Activated CD4-positive, CD25-positive, alpha-beta regulatory T cell (primary cell): ENCODE measurements at regions not wholly inside any gene's neighbourhood (a gene's known extent, or its start where the extent isn't known, plus 50 kb on each side); places are given as distances from the start of the nearest gene placed in this dataset.

ENCODE experiments used
- DNase-seq, 4 experiments: peaks; one replicate each; lab custom pipeline; 2025; lab: John Stamatoyannopoulos, UW

- no peak for DNase-seq
These were observed 72.3 kb upstream of the PDZRN3 start for GRCh38 chr3:73697020-73697419.

DNA sequence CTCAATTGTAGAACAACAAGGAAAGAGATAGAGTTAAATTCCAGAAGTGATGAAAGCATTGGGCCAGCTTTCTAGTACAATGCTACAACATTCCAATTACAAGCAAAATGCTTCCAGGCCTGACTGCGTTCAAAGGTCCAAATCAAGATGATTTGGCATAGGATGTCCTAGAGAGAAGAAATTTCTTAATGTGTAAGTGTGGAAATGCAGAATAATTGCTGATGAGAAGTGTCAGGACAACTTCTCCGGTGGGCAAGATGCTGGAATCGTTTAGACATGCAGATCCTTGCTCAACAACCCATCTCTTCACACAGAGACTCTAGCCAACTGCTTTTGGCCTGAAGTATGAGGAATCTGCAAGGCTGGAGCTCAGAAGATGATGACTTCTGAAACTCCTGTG lies 71.1 kb upstream of the PDZRN3 start:
- no peak for DNase-seq

GRCh38 chr3:73694983-73695757 lies 70.4 kb upstream of the PDZRN3 start:
- DNase-seq, result no peak

GRCh38 chr3:73687106-73688004 lies 62.6 kb upstream of the PDZRN3 start:
- DNase-seq, result no peak

- no peak for DNase-seq
These were observed 60.3 kb upstream of the PDZRN3 start for GRCh38 chr3:73685061-73685460.

DNA sequence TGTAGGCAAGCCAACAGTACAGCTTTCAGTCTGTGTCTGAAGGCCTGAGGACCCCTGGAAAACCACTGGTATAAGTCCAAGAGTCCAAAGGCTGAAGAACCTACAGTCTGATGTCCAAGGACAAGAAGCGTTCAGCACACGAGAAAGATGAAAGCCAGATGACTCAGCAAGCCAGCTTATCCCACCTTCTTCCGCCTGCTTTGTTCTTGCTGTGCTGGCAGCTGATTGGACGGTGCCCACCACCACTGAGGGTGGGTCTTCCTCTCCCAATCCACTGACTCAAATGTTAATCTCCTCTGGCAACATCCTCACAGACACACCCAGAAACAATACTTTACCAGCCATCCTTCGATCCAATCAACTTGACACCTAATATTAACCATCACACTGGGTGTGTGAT lies 59.0 kb upstream of the PDZRN3 start:
- DNase-seq, result no peak

GRCh38 chr3:73681610-73682009 lies 56.9 kb upstream of the PDZRN3 start:
- no peak for DNase-seq

- DNase-seq, result no peak
These were observed 56.5 kb upstream of the PDZRN3 start for GRCh38 chr3:73681198-73681597.

DNA sequence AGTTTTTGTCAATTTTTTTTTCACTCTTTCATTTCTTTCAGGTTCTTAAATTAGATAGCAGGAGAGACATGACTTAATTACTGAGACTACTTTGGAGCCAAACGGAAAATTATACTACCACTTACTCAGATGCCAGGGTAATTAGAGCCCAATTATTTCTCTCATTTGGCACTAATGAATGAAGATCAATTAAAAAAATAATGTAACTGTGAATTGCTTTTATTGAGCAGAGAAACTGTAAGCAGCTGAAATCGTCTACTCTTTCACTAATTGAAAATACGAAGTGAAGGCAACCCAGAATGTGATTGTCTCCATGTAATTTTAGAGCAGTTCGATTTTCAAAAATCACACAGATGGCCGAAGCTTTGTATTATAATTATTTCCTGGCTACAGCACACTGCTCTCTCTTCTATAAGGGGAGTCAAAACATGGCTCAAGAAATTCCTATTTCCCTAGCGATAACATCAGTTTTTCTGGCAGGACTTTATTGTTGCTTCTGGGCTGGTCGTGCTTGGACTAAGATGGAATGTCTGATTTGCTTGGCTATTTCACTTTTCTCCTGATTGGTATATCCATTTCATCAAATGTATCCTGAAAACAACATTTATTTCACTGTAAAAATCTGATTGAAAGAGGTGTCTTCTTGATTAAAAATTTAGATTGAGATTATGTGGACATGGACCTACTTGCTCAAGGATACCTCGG lies 55.8 kb upstream of the PDZRN3 start:
- DNase-seq, result no peak

DNA sequence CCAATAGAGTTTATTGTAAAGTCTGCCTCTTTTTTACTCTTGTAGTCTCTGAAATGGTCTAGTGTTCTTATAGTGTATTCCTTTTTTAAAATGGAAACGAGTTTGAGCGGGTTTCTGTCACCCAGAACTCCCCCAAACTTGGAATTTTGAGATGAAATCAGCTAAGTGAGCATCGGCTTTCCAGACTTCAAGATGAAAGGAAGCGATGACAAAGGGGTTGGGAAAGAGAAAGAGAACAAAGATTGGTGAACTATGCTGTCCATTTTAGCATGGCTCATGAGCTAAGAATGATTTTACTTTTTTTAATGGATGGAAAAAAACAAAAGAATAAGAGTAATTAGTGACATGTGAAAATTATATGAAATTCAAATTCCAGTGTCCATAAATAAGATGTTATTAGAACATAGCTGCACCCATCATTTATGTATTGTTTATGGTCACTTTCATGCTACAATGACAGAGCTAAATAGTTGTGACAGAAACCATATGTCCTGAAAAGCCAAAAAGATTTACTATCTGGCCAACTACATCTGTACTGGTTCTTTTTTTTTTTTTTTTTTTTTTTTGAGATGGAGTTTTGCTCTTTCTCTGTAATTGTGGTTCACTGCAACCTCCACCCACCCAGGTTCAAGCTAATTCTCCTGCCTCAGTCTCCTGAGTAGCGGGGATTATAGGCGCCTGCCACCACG lies 52.7 kb upstream of the PDZRN3 start:
- no peak for DNase-seq
